Glutamatergic neuron (in vitro differentiated cells): ENCODE measurements at regions not wholly inside any gene's neighbourhood (a gene's known extent, or its start where the extent isn't known, plus 50 kb on each side); places are given as distances from the start of the nearest gene placed in this dataset.

Experiments
- DNase-seq: peaks from one replicate; pipeline ENCODE4 v3.0.0; 2022
- H3K27ac Mint-ChIP-seq: one replicate; pipeline ENCODE4 v1.8.0; 2020; ENCODE audit warnings: mild to moderate bottlenecking, mixed read lengths, inconsistent platforms; ENCODE audit not compliant: unreplicated experiment
- H3K27me3 Mint-ChIP-seq: one replicate; pipeline ENCODE4 v1.8.0; 2020; ENCODE audit warnings: mild to moderate bottlenecking, moderate library complexity, mixed read lengths, inconsistent platforms; ENCODE audit not compliant: unreplicated experiment
- H3K36me3 Mint-ChIP-seq: one replicate; pipeline ENCODE4 v1.8.0; 2020; ENCODE audit warnings: mild to moderate bottlenecking, mixed read lengths, inconsistent platforms; ENCODE audit not compliant: unreplicated experiment
- H3K4me1 Mint-ChIP-seq: one replicate; pipeline ENCODE4 v1.8.0; 2020; ENCODE audit warnings: mild to moderate bottlenecking, low read depth, mixed read lengths, inconsistent platforms; ENCODE audit not compliant: unreplicated experiment
- H3K4me3 Mint-ChIP-seq: one replicate; pipeline ENCODE4 v1.8.0; 2020; ENCODE audit warnings: mild to moderate bottlenecking, mixed read lengths, inconsistent platforms; ENCODE audit not compliant: unreplicated experiment
- H3K9me3 Mint-ChIP-seq: one replicate; pipeline ENCODE4 v1.8.0; 2020; ENCODE audit warnings: mild to moderate bottlenecking, moderate library complexity, mixed read lengths, inconsistent platforms; ENCODE audit not compliant: unreplicated experiment
- CTCF ChIP-seq: fragments of 200-600 bp; sonication (generic); IDR thresholded peaks from one replicate; pipeline ENCODE4 v1.5.0; 2021; ENCODE audit not compliant: partially characterized antibody, unreplicated experiment

GRCh38 chr9:78921341-78921740, 624.4 kb downstream of the PSAT1 start:
- Mint-ChIP-seq H3K27ac (no peak overlapping the region), H3K27me3 (no peaks in the 10 kb centered on the region)
- no peak for TF ChIP-seq CTCF

DNA sequence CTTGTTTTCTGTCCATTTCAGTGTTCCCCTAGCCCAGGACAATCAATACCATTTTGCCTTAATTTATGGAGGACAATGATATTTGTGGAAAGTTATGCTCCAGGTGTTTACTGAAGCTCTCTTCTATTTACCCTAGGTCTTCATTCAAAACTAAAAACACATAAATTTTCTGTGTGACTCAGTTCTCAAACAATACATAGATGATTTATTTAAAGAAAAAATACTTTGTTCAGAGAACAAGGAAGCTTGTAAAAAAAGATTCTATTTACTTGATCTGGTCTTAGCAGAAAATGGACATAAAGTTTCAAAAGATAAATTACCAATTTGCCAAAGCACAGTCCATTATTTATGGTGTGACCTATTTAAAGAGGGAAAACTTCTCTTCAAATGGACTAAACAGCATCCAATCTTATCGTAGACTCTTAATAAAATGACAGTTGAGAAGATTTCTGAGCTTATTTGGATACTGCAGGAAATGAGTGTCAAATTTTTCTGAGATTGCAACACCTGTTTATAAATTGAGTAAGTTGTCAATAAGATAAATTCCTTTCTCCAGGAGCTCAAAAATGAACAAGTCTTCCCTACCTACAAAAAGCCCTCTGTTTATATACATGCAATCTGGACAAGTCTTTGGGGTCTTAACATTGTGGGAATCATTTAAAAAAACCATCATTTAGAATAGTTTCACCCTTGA, 627.2 kb downstream of the PSAT1 start:
- Mint-ChIP-seq H3K27ac (no peak overlapping the region), H3K4me3 (no peak overlapping the region), H3K9me3 (peaks cover 2% of the 10 kb centered on the region), H3K27me3 (no peaks in the 10 kb centered on the region), H3K4me1 (peaks cover 2% of the 10 kb centered on the region), H3K36me3 (no peaks in the 10 kb centered on the region)
- DNase-seq = no peak
- no peak for TF ChIP-seq CTCF

More at GRCh38 chr9:78921341-78921740, 624.4 kb downstream of the PSAT1 start:
- Mint-ChIP-seq H3K4me1 (peaks cover 2% of the 10 kb centered on the region), H3K36me3 (peaks cover 10% of the 10 kb centered on the region), H3K4me3 (no peak overlapping the region), H3K9me3 (peaks cover 5% of the 10 kb centered on the region)
- no peak for DNase-seq

- H3K9me3 Mint-ChIP-seq = no peaks in the 10 kb centered on the region
- no peak overlapping the region for H3K27ac Mint-ChIP-seq
- TF ChIP-seq CTCF = no peak
- H3K4me1 Mint-ChIP-seq = peaks cover 2% of the 10 kb centered on the region
- H3K27me3 Mint-ChIP-seq = no peaks in the 10 kb centered on the region
- no peaks in the 10 kb centered on the region for H3K36me3 Mint-ChIP-seq
- H3K4me3 Mint-ChIP-seq = no peak overlapping the region
- DNase-seq = no peak
Measured at GRCh38 chr9:78927099-78927940, 630.4 kb downstream of the PSAT1 start.

DNA sequence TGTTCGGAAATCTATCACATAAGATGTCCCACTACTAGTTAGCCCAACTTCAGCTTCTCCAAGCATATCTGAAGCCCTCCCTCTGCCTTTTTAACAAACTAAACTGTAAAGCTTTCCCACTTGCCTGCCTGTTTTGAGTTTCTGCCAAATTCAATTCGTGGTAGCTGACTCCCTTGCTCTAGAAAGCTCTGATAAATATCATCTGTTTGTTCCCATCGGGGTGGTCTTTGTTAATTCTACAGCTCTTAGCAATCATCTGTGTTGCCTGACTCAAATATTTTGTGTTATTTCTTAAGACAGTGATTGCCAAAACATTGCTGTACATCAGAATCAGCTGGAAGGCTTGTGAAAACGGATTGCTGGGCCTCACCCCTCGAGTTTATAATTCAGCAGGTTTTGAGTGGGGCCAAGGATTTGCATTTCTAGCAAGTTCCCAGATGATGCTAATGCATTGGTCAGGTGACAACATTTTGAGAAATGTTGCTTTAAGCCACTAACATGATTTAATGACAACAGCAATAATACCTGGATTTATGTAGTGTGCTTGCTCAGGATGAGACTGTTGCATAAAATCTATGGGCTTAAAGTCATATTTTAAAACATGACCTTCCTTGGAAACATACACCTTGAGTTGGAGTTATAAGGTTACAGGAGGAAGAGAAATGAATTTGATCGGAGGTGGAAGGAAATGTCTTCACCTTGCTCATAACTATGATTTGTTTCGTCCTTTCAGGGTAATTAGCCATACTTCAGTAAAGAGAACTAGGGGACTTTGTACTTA, 631.9 kb downstream of the PSAT1 start:
- Mint-ChIP-seq H3K36me3 (no peaks in the 10 kb centered on the region), H3K4me1 (peaks cover 2% of the 10 kb centered on the region), H3K9me3 (no peaks in the 10 kb centered on the region), H3K27ac (no peak overlapping the region), H3K27me3 (no peaks in the 10 kb centered on the region), H3K4me3 (no peak overlapping the region)
- DNase-seq = no peak
- no peak for TF ChIP-seq CTCF
